Activated naive CD8-positive, alpha-beta T cell treated with anti-CD3 and anti-CD28 coated beads, Interleukin-2, amount 10 ng/mL, durations not matched to agents 7 days and 5 days (primary cell): ENCODE measurements at regions not wholly inside any gene's neighbourhood (a gene's known extent, or its start where the extent isn't known, plus 50 kb on each side); places are given as distances from the start of the nearest gene placed in this dataset.
"Not testable (repeated sequence)": the region's sequence is repeated elsewhere in the genome, so short reads cannot be mapped to it uniquely, and the experiment has no call there.

Experiments
- ATAC-seq: fragments of 150-1000 bp; cut with Tn5 transposase; one replicate; pipeline ENCODE4 v1.10.0; 2021; ENCODE audit warnings: low read depth, moderate library complexity
- POLR2A ChIA-PET: fragments of 350-600 bp; sonication (Branson Sonifier 250); formaldehyde crosslinking; loops from one replicate; lab custom pipeline; 2021; ENCODE audit warnings: antibody characterized with exemption; lab: Charles Lee
- DNase-seq: peaks from one replicate; pipeline ENCODE4 v3.0.0; 2021
- H3K27ac Mint-ChIP-seq: one replicate; pipeline ENCODE4 v1.8.0; 2022; ENCODE audit warnings: mild to moderate bottlenecking, mixed read lengths
- H3K27me3 Mint-ChIP-seq: one replicate; pipeline ENCODE4 v1.8.0; 2022; ENCODE audit warnings: mild to moderate bottlenecking, moderate library complexity, mixed read lengths
- H3K36me3 Mint-ChIP-seq: one replicate; pipeline ENCODE4 v1.8.0; 2021; ENCODE audit warnings: mild to moderate bottlenecking, mixed read lengths
- H3K4me1 Mint-ChIP-seq: one replicate; pipeline ENCODE4 v1.8.0; 2021; ENCODE audit warnings: mixed read lengths
- H3K4me3 Mint-ChIP-seq: one replicate; pipeline ENCODE4 v1.8.0; 2022; ENCODE audit warnings: mild to moderate bottlenecking, moderate library complexity, mixed read lengths
- H3K9me3 Mint-ChIP-seq: one replicate; pipeline ENCODE4 v1.8.0; 2021; ENCODE audit warnings: mixed read lengths

- H3K27ac Mint-ChIP-seq = no peak overlapping the region
- peaks cover 21% of the 10 kb centered on the region for H3K27me3 Mint-ChIP-seq
- no peak overlapping the region for H3K4me3 Mint-ChIP-seq
- H3K4me1 Mint-ChIP-seq = peaks cover 3% of the 10 kb centered on the region
- POLR2A ChIA-PET = no interaction called here
- DNase-seq = no peak
- H3K9me3 Mint-ChIP-seq = no peaks in the 10 kb centered on the region
- no peaks in the 10 kb centered on the region for H3K36me3 Mint-ChIP-seq
- no peak for ATAC-seq
Observed at GRCh38 chr10:120019568-120019967, 127.0 kb downstream of the SEC23IP start.

- Mint-ChIP-seq H3K36me3 (no peaks in the 10 kb centered on the region), H3K4me3 (no peak overlapping the region), H3K27me3 (peaks cover 14% of the 10 kb centered on the region), H3K27ac (no peak overlapping the region), H3K9me3 (no peaks in the 10 kb centered on the region), H3K4me1 (peaks cover 3% of the 10 kb centered on the region)
- POLR2A ChIA-PET = interaction anchor here (0.7 kb wide), 1 partner anchor 176 kb away, joined by 3 read pairs; no protein-coding TSS in a partner anchor
- DNase-seq (no peak), ATAC-seq (no peak)
Observed at GRCh38 chr10:120022357-120022756, 129.8 kb downstream of the SEC23IP start.

GRCh38 chr10:120034236-120034635 lies 141.7 kb downstream of the SEC23IP start:
- DNase-seq (no peak), ATAC-seq (no peak)
- Mint-ChIP-seq H3K4me3 (no peak overlapping the region), H3K27ac (no peak overlapping the region), H3K27me3 (peaks cover 10% of the 10 kb centered on the region), H3K9me3 (no peaks in the 10 kb centered on the region), H3K4me1 (no peaks in the 10 kb centered on the region), H3K36me3 (no peaks in the 10 kb centered on the region)
- POLR2A ChIA-PET = no interaction called here

- H3K27me3 Mint-ChIP-seq = peaks cover 10% of the 10 kb centered on the region
- no peak overlapping the region for H3K27ac Mint-ChIP-seq
- H3K9me3 Mint-ChIP-seq = no peaks in the 10 kb centered on the region
- no peaks in the 10 kb centered on the region for H3K36me3 Mint-ChIP-seq
- POLR2A ChIA-PET = no interaction called here
- ATAC-seq = no peak
- no peaks in the 10 kb centered on the region for H3K4me1 Mint-ChIP-seq
- no peak overlapping the region for H3K4me3 Mint-ChIP-seq
- no peak for DNase-seq
Observed at GRCh38 chr10:120039046-120039445, 146.5 kb downstream of the SEC23IP start.

GRCh38 chr10:120039826-120040225 lies 147.3 kb downstream of the SEC23IP start:
- POLR2A ChIA-PET = no interaction called here
- DNase-seq = no peak
- Mint-ChIP-seq H3K9me3 (no peaks in the 10 kb centered on the region), H3K36me3 (no peaks in the 10 kb centered on the region), H3K27me3 (peaks cover 3% of the 10 kb centered on the region), H3K4me1 (no peaks in the 10 kb centered on the region), H3K27ac (no peak overlapping the region), H3K4me3 (no peak overlapping the region)
- ATAC-seq = no peak

GRCh38 chr10:120041807-120042559 lies 149.5 kb downstream of the SEC23IP start:
- Mint-ChIP-seq H3K27ac (no peak overlapping the region), H3K27me3 (no peaks in the 10 kb centered on the region), H3K36me3 (no peaks in the 10 kb centered on the region), H3K9me3 (no peaks in the 10 kb centered on the region), H3K4me3 (no peak overlapping the region), H3K4me1 (no peaks in the 10 kb centered on the region)
- POLR2A ChIA-PET = no interaction called here
- DNase-seq (no peak), ATAC-seq (no peak)

GRCh38 chr10:120042705-120043104 lies 150.2 kb downstream of the SEC23IP start:
- Mint-ChIP-seq H3K9me3 (no peaks in the 10 kb centered on the region), H3K4me1 (no peaks in the 10 kb centered on the region), H3K27me3 (no peaks in the 10 kb centered on the region), H3K27ac (no peak overlapping the region), H3K4me3 (no peak overlapping the region), H3K36me3 (no peaks in the 10 kb centered on the region)
- ATAC-seq (no peak), DNase-seq (no peak)
- POLR2A ChIA-PET = no interaction called here

- POLR2A ChIA-PET = not testable (repeated sequence)
Observed at GRCh38 chr10:120047373-120047772, 154.8 kb downstream of the SEC23IP start.

GRCh38 chr10:120047926-120048325 lies 155.4 kb downstream of the SEC23IP start:
- H3K9me3 Mint-ChIP-seq = no peaks in the 10 kb centered on the region
- H3K4me3 Mint-ChIP-seq = no peak overlapping the region
- no peak for ATAC-seq
- H3K27ac Mint-ChIP-seq = no peak overlapping the region
- no peak for DNase-seq
- POLR2A ChIA-PET = no interaction called here
- no peaks in the 10 kb centered on the region for H3K36me3 Mint-ChIP-seq
- no peaks in the 10 kb centered on the region for H3K4me1 Mint-ChIP-seq
- peaks cover 9% of the 10 kb centered on the region for H3K27me3 Mint-ChIP-seq

More at GRCh38 chr10:120047373-120047772, 154.8 kb downstream of the SEC23IP start:
- DNase-seq, H3K36me3 Mint-ChIP-seq, H3K27ac Mint-ChIP-seq, H3K27me3 Mint-ChIP-seq, ATAC-seq, H3K9me3 Mint-ChIP-seq, H3K4me1 Mint-ChIP-seq, H3K4me3 Mint-ChIP-seq: not testable (repeated sequence)

GRCh38 chr10:120048391-120048790 lies 155.9 kb downstream of the SEC23IP start:
- Mint-ChIP-seq H3K4me3 (no peak overlapping the region), H3K4me1 (no peaks in the 10 kb centered on the region), H3K27ac (no peak overlapping the region), H3K9me3 (no peaks in the 10 kb centered on the region), H3K27me3 (peaks cover 9% of the 10 kb centered on the region), H3K36me3 (no peaks in the 10 kb centered on the region)
- ATAC-seq (no peak), DNase-seq (no peak)
- POLR2A ChIA-PET = no interaction called here

- POLR2A ChIA-PET = no interaction called here
- Mint-ChIP-seq H3K27me3 (peaks cover 9% of the 10 kb centered on the region), H3K4me3 (no peak overlapping the region), H3K27ac (no peak overlapping the region), H3K4me1 (no peaks in the 10 kb centered on the region), H3K36me3 (no peaks in the 10 kb centered on the region), H3K9me3 (no peaks in the 10 kb centered on the region)
- DNase-seq (no peak), ATAC-seq (no peak)
Observed at GRCh38 chr10:120051671-120052070, 159.1 kb downstream of the SEC23IP start.

GRCh38 chr10:120052964-120053702 lies 160.6 kb downstream of the SEC23IP start:
- DNase-seq = no peak
- Mint-ChIP-seq H3K4me3 (no peak overlapping the region), H3K4me1 (no peaks in the 10 kb centered on the region), H3K27ac (no peak overlapping the region), H3K9me3 (no peaks in the 10 kb centered on the region), H3K27me3 (peaks cover 12% of the 10 kb centered on the region), H3K36me3 (no peaks in the 10 kb centered on the region)
- POLR2A ChIA-PET = no interaction called here
- ATAC-seq = no peak

- H3K27ac Mint-ChIP-seq, ATAC-seq, H3K36me3 Mint-ChIP-seq, H3K4me1 Mint-ChIP-seq, H3K4me3 Mint-ChIP-seq, H3K27me3 Mint-ChIP-seq, DNase-seq, H3K9me3 Mint-ChIP-seq, POLR2A ChIA-PET: not testable (repeated sequence)
Observed at GRCh38 chr10:120059790-120060189, 167.3 kb downstream of the SEC23IP start.

- H3K36me3 Mint-ChIP-seq = no peaks in the 10 kb centered on the region
- ATAC-seq (no peak), DNase-seq (no peak)
- H3K4me3 Mint-ChIP-seq = no peak overlapping the region
- no peaks in the 10 kb centered on the region for H3K4me1 Mint-ChIP-seq
- H3K27me3 Mint-ChIP-seq = peaks cover 11% of the 10 kb centered on the region
- no peaks in the 10 kb centered on the region for H3K9me3 Mint-ChIP-seq
- POLR2A ChIA-PET = no interaction called here
- no peak overlapping the region for H3K27ac Mint-ChIP-seq
Observed at GRCh38 chr10:120067427-120067826, 174.9 kb downstream of the SEC23IP start.
